ENCODE measurements at regions not wholly inside any gene's neighbourhood (a gene's known extent, or its start where the extent isn't known, plus 50 kb on each side); places are given as distances from the start of the nearest gene placed in this dataset.

- H3K79me2 ChIP-seq (replicated peaks; ENCODE audit: insufficient read depth): no peaks in the 10 kb centered on the region
- H3K4me2 ChIP-seq: no peak overlapping the region
- H3K4me1 ChIP-seq (ENCODE audit: insufficient read depth): no peaks in the 10 kb centered on the region
- DNase-seq (ENCODE audit: low spot score) (no peak), ATAC-seq (no peak)
- peaks cover 7% of the 10 kb centered on the region; the same call in 1 of the 3 replicates for H3K9me3 Mint-ChIP-seq
- no peak overlapping the region for H3K4me3 Mint-ChIP-seq
- H3K9me2 ChIP-seq (ENCODE audit: insufficient read depth): peaks cover 9% of the 10 kb centered on the region; the same call in 1 of the 2 replicates
- H3K36me3 Mint-ChIP-seq (ENCODE audit: low read depth): peaks cover 10% of the 10 kb centered on the region; the same call in 1 of the 3 replicates
- H4K20me1 ChIP-seq (replicated peaks; ENCODE audit: insufficient read depth): no peaks in the 10 kb centered on the region
- TF ChIP-seq STAT1 (IDR thresholded peaks at IDR 0.05; ENCODE audit: unreplicated experiment) (no peak), EZH2phosphoT487 (IDR thresholded peaks at IDR 0.05; ENCODE audit: unreplicated experiment) (no peak), CREB1 (CRISPR knock-in tag; IDR thresholded peaks at IDR 0.05; ENCODE audit: low read depth) (no peak), ZNF331 (CRISPR knock-in tag; IDR thresholded peaks at IDR 0.05; ENCODE audit: low read depth) (no peak), POLR2AphosphoS5 (IDR thresholded peaks at IDR 0.05; ENCODE audit: low read depth) (no peak), REST (IDR thresholded peaks at IDR 0.05; ENCODE audit: unreplicated experiment) (no peak), ZNF114 (CRISPR knock-in tag; IDR thresholded peaks at IDR 0.05) (no peak)
- H3K36me3 ChIP-seq (ENCODE audit: insufficient read depth): no peaks in the 10 kb centered on the region
- H3K27me3 Mint-ChIP-seq (ENCODE audit: insufficient read depth, low read depth, poor library complexity): no peaks in the 10 kb centered on the region
- no peak overlapping the region for H2AFZ ChIP-seq
- no peak overlapping the region for H3K27ac ChIP-seq (ENCODE audit: low read depth)
- H3K27me3 ChIP-seq (ENCODE audit: insufficient read depth): no peaks in the 10 kb centered on the region
- H3K4me1 Mint-ChIP-seq: no peaks in the 10 kb centered on the region
- no peak overlapping the region for H3K27ac Mint-ChIP-seq
- H3F3A ChIP-seq (replicated peaks; ENCODE audit: low read depth): no peaks in the 10 kb centered on the region
- no peak overlapping the region for H3K4me3 ChIP-seq
Observed at GRCh38 chr4:59175617-59176016, 2024.5 kb upstream of the ADGRL3 start.

- Mint-ChIP-seq H3K4me1 (no peaks in the 10 kb centered on the region), H3K9me3 (no peaks in the 10 kb centered on the region), H3K36me3 (ENCODE audit: low read depth) (no peaks in the 10 kb centered on the region), H3K27me3 (ENCODE audit: insufficient read depth, low read depth, poor library complexity) (no peaks in the 10 kb centered on the region), H3K4me3 (no peak overlapping the region), H3K27ac (no peak overlapping the region)
- Histone ChIP-seq H3K4me1 (ENCODE audit: insufficient read depth) (no peaks in the 10 kb centered on the region), H3K4me3 (no peak overlapping the region), H3K79me2 (replicated peaks; ENCODE audit: insufficient read depth) (no peaks in the 10 kb centered on the region), H3K36me3 (ENCODE audit: insufficient read depth) (no peaks in the 10 kb centered on the region), H3K4me2 (no peak overlapping the region), H3K27me3 (ENCODE audit: insufficient read depth) (no peaks in the 10 kb centered on the region), H2AFZ (no peak overlapping the region), H3K27ac (ENCODE audit: low read depth) (no peak overlapping the region), H4K20me1 (replicated peaks; ENCODE audit: insufficient read depth) (no peaks in the 10 kb centered on the region), H3K9me2 (ENCODE audit: insufficient read depth) (no peaks in the 10 kb centered on the region), H3F3A (replicated peaks; ENCODE audit: low read depth) (no peaks in the 10 kb centered on the region)
- ATAC-seq (no peak), DNase-seq (ENCODE audit: low spot score) (no peak)
- TF ChIP-seq ZNF462 (CRISPR knock-in tag; IDR thresholded peaks at IDR 0.05): no peak
- TF ChIP-seq POLR2AphosphoS5 (IDR thresholded peaks at IDR 0.05; ENCODE audit: low read depth): no peak
- TF ChIP-seq CREB1 (CRISPR knock-in tag; IDR thresholded peaks at IDR 0.05; ENCODE audit: low read depth): no peak
- TF ChIP-seq STAT1 (IDR thresholded peaks at IDR 0.05; ENCODE audit: unreplicated experiment): no peak
- no peak for TF ChIP-seq EZH2 (IDR thresholded peaks at IDR 0.05; ENCODE audit: low read depth, unreplicated experiment)
- no peak for TF ChIP-seq JUNB (IDR thresholded peaks at IDR 0.05; ENCODE audit: unreplicated experiment)
- TF ChIP-seq ETS1 (IDR thresholded peaks at IDR 0.05): no peak
Observed at GRCh38 chr4:59179372-59179771, 2020.8 kb upstream of the ADGRL3 start.
